Parathyroid adenoma (tissue), 2 donors: ENCODE measurements at regions not wholly inside any gene's neighbourhood (a gene's known extent, or its start where the extent isn't known, plus 50 kb on each side); places are given as distances from the start of the nearest gene placed in this dataset.

Experiments
- H2AFZ ChIP-seq: fragments of 300-600 bp; sonication (generic); one replicate; pipeline ENCODE4 v1.7.0; 2017; ENCODE audit warnings: antibody characterized with exemption, mild to moderate bottlenecking
- H3K27ac ChIP-seq: fragments of 300-600 bp; sonication (generic); one replicate; pipeline ENCODE4 v1.7.0; 2017
- H3K27me3 ChIP-seq: fragments of 300-600 bp; sonication (generic); one replicate; pipeline ENCODE4 v1.7.0; 2017; ENCODE audit warnings: low read length; ENCODE audit not compliant: control insufficient read depth, insufficient read depth
- H3K36me3 ChIP-seq: fragments of 300-600 bp; sonication (generic); one replicate; pipeline ENCODE4 v1.7.0; 2017; ENCODE audit warnings: low read length; ENCODE audit not compliant: control insufficient read depth, insufficient read depth
- H3K4me1 ChIP-seq: fragments of 300-600 bp; sonication (generic); one replicate; pipeline ENCODE4 v1.7.0; 2017; ENCODE audit warnings: control low read depth
- H3K4me2 ChIP-seq: fragments of 300-600 bp; sonication (generic); one replicate; pipeline ENCODE4 v1.7.0; 2017; ENCODE audit warnings: low read length
- H3K4me3 ChIP-seq: fragments of 300-600 bp; sonication (generic); one replicate; pipeline ENCODE4 v1.7.0; 2017; ENCODE audit warnings: low read depth, low read length
- H3K79me2 ChIP-seq: fragments of 300-600 bp; sonication (generic); one replicate; pipeline ENCODE4 v1.7.0; 2017; ENCODE audit warnings: control low read depth
- H3K9ac ChIP-seq: fragments of 300-600 bp; sonication (generic); one replicate; pipeline ENCODE4 v1.7.0; 2017; ENCODE audit warnings: mild to moderate bottlenecking
- H3K9me3 ChIP-seq: fragments of 300-600 bp; sonication (generic); one replicate; pipeline ENCODE4 v1.7.0; 2017; ENCODE audit warnings: low read length; ENCODE audit not compliant: control insufficient read depth
- TF ChIP-seq, protein P1 (sequence below): fragments of 300-600 bp; sonication (generic); IDR thresholded peaks from one replicate; pipeline ENCODE4 v1.7.0; 2017; ENCODE audit warnings: antibody characterized with exemption, mild to moderate bottlenecking
- donor health status: primary hyperparathyroidism.

- H3K4me3 ChIP-seq: no peak overlapping the region
- H3K36me3 ChIP-seq: no peaks in the 10 kb centered on the region
- no peaks in the 10 kb centered on the region for H3K79me2 ChIP-seq
- H3K27me3 ChIP-seq: no peaks in the 10 kb centered on the region
- H2AFZ ChIP-seq: no peak overlapping the region
- H3K9me3 ChIP-seq: no peaks in the 10 kb centered on the region
- no peak overlapping the region for H3K4me2 ChIP-seq
- no peak overlapping the region for H3K9ac ChIP-seq
- TF ChIP-seq, protein P1, sequence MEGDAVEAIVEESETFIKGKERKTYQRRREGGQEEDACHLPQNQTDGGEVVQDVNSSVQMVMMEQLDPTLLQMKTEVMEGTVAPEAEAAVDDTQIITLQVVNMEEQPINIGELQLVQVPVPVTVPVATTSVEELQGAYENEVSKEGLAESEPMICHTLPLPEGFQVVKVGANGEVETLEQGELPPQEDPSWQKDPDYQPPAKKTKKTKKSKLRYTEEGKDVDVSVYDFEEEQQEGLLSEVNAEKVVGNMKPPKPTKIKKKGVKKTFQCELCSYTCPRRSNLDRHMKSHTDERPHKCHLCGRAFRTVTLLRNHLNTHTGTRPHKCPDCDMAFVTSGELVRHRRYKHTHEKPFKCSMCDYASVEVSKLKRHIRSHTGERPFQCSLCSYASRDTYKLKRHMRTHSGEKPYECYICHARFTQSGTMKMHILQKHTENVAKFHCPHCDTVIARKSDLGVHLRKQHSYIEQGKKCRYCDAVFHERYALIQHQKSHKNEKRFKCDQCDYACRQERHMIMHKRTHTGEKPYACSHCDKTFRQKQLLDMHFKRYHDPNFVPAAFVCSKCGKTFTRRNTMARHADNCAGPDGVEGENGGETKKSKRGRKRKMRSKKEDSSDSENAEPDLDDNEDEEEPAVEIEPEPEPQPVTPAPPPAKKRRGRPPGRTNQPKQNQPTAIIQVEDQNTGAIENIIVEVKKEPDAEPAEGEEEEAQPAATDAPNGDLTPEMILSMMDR: no peak
- H3K4me1 ChIP-seq: no peaks in the 10 kb centered on the region
- no peak overlapping the region for H3K27ac ChIP-seq
Measured at GRCh38 chr1:38760562-38760961, 99.0 kb downstream of the RRAGC start.

DNA sequence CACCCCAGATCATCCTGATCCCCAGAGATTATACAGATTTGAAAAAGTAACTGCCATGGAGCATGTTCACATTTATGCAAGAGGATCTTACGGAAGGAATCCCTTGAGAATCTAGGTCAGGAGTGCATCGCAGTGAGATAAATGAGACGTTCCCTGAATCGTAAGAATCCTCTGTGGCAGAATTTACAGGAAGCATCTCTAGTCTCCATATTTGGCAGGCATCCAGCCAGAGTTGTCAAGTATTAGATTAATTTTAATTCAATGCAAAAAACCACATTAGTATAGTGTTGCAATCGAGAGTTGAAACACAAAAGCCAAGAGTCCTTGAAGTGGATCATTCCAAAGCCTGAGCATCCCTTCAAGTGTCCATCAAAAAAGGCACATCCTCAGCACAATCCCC, 100.8 kb downstream of the RRAGC start:
- no peak overlapping the region for H3K4me3 ChIP-seq
- no peaks in the 10 kb centered on the region for H3K4me1 ChIP-seq
- no peaks in the 10 kb centered on the region for H3K9me3 ChIP-seq
- no peaks in the 10 kb centered on the region for H3K79me2 ChIP-seq
- TF ChIP-seq, protein P1: no peak
- H3K9ac ChIP-seq: no peak overlapping the region
- no peak overlapping the region for H2AFZ ChIP-seq
- no peak overlapping the region for H3K4me2 ChIP-seq
- H3K27me3 ChIP-seq: no peaks in the 10 kb centered on the region
- no peaks in the 10 kb centered on the region for H3K36me3 ChIP-seq
- H3K27ac ChIP-seq: no peak overlapping the region

GRCh38 chr1:38746941-38747600, 112.5 kb downstream of the RRAGC start:
- Histone ChIP-seq H3K4me3 (no peak overlapping the region), H3K9me3 (no peaks in the 10 kb centered on the region), H3K79me2 (no peaks in the 10 kb centered on the region), H3K4me1 (no peaks in the 10 kb centered on the region), H2AFZ (no peak overlapping the region), H3K27me3 (no peaks in the 10 kb centered on the region), H3K27ac (no peak overlapping the region), H3K9ac (no peak overlapping the region), H3K36me3 (no peaks in the 10 kb centered on the region), H3K4me2 (no peak overlapping the region)
- TF ChIP-seq, protein P1: no peak

GRCh38 chr1:38746402-38746935, 113.1 kb downstream of the RRAGC start:
- Histone ChIP-seq H3K9me3 (no peaks in the 10 kb centered on the region), H3K9ac (no peak overlapping the region), H3K27ac (no peak overlapping the region), H3K27me3 (no peaks in the 10 kb centered on the region), H3K79me2 (no peaks in the 10 kb centered on the region), H3K4me1 (no peaks in the 10 kb centered on the region), H3K4me2 (no peak overlapping the region), H2AFZ (no peak overlapping the region), H3K4me3 (no peak overlapping the region), H3K36me3 (no peaks in the 10 kb centered on the region)
- TF ChIP-seq, protein P1: no peak
